Heart left ventricle (tissue), 16 donors: ENCODE measurements at regions not wholly inside any gene's neighbourhood (a gene's known extent, or its start where the extent isn't known, plus 50 kb on each side); places are given as distances from the start of the nearest gene placed in this dataset.

Experiments used
- ATAC-seq, 4 donors: fragments of 200-7000 bp; cut with Tn5 transposase; one replicate each; pipeline ENCODE4 v1.9.1; 2020 to 2022; ENCODE audit warnings: moderate library complexity in 4 of 4, mild to moderate bottlenecking in 3 of 4, moderate number of reproducible peaks in 1 of 4
- DNase-seq, 5 donors: peaks; one replicate each; pipeline ENCODE4 v3.0.0-alpha.2; 2020
- H3K27ac ChIP-seq, 12 donors: fragments of 200-600 bp; sonication (generic) in 4 of 12; one replicate each; pipeline versions ENCODE4 v1.5.0 to v1.8.0; 2016 to 2022; ENCODE audit warnings: mild to moderate bottlenecking in 2 of 12
- H3K27me3 ChIP-seq, 9 donors: fragments of 200-600 bp; sonication (generic) in 2 of 9; one replicate each; pipeline versions ENCODE4 v1.5.1 to v1.8.0; 2016 to 2022; ENCODE audit warnings: mild to moderate bottlenecking in 3 of 9
- H3K36me3 ChIP-seq, 9 donors: fragments of 200-600 bp; sonication (generic) in 2 of 9; one replicate each; pipeline versions ENCODE4 v1.5.0 to v1.8.0; 2018 to 2022; ENCODE audit warnings: mild to moderate bottlenecking in 2 of 9
- H3K4me1 ChIP-seq, 12 donors: fragments of 200-600 bp; sonication (generic) in 4 of 12; one replicate each; pipeline versions ENCODE4 v1.5.0 to v1.8.0; 2016 to 2022; ENCODE audit warnings: mild to moderate bottlenecking in 3 of 12
- H3K4me3 ChIP-seq, 12 donors: fragments of 200-600 bp; sonication (generic) in 4 of 12; one replicate each; pipeline versions ENCODE4 v1.5.0 to v1.8.0; 2017 to 2022; ENCODE audit warnings: mild to moderate bottlenecking in 9 of 12, moderate library complexity in 4 of 12
- H3K9me3 ChIP-seq, 12 donors: fragments of 200-600 bp; sonication (generic) in 4 of 12; one replicate each; pipeline versions ENCODE4 v1.5.0 to v1.8.0; 2016 to 2022; ENCODE audit warnings: mild to moderate bottlenecking in 1 of 12
- CTCF ChIP-seq, 12 donors: fragments of 200-600 bp; sonication (generic) in 4 of 12; IDR thresholded peaks; one replicate each; pipeline versions ENCODE4 v1.5.0 to v1.8.0; 2018 to 2022; ENCODE audit warnings: antibody characterized with exemption in 12 of 12, mild to moderate bottlenecking in 5 of 12
- POLR2A ChIP-seq, 2 donors: fragments of 450-650 bp; IDR thresholded peaks; one replicate each; pipeline ENCODE4 v1.6.1; 2017; ENCODE audit warnings: antibody characterized with exemption in 2 of 2, mild to moderate bottlenecking in 2 of 2, moderate library complexity in 2 of 2
- WGBS, 4 donors: extraction: QIAGEN DNeasy Blood & Tissue Kit in 2 of 4; methylation state at CpG; one replicate each; pipeline versions ENCODE4 v1.1.5 to v1.1.7; 2013 to 2018; 5-methylcytosine and 5-hydroxymethylcytosine counted together
- intact Hi-C, 10 donors: fragments of 100-400 bp; cut with DNase I; formaldehyde crosslinking; loops; one replicate each; pipeline versions ENCODE4 v1.11.1 to v1.14.2; 2022
- donor health status: ischemic (EF 13 %, LVEDD 7.1; RV severe dilation, severe dysfunction).
- donor health status: healthy with polysubstance abuse.
- donor health status: DM: no; HTN: yes; CAD: no.
- donor health status: DM: no; HTN: no; CAD: no.
- donor health status: ischemic (EF 25% LVEDD 6.9; RV normal size, moderate dysfunction).
- donor health status: ischemic (EF 25% LVEDD 5.7; RV mildly dilated, moderate dysfunction).
- donor health status: healthy.
- donor health status: DM: yes; HTN: yes; CAD: no.
- donor health status: ischemic (EF 35%, LVEDD 5.7; RV mildly dilated, moderate dysfunction).
- donor health status: nonischemic (EF 11% LVEDD 7.7; RV severe dilation, severe dysfunction).
- donor health status: DM: yes; HTN: yes; CAD: no.
- donor health status: PGD.
- donor health status: ischemic (EF 29% LVEDD 5.4; RV normal size, mild dysfunction).
- donor health status: nonischemic (EF 23%, LVEDD 6.1; RV moderate dilation, normal function).

- intact Hi-C loops, result no loop called here
- DNase-seq, result no peak
- no peak overlapping the region for H3K27ac ChIP-seq
- peaks cover 0 to 10% (median 0%) of the 10 kb centered on the region in 12 donors for H3K9me3 ChIP-seq
- no peak overlapping the region for H3K4me3 ChIP-seq
- WGBS, 4 donors, result 94 to 100% (median 96%) methylated on average over 2 of the region's 2 CpGs
- no peaks in the 10 kb centered on the region for H3K36me3 ChIP-seq
- ATAC-seq, result no peak
- H3K27me3 ChIP-seq, result no peaks in the 10 kb centered on the region
- peaks cover 0 to 10% (median 0%) of the 10 kb centered on the region in 12 donors for H3K4me1 ChIP-seq
- no peak for TF ChIP-seq CTCF (IDR thresholded peaks at IDR 0.05)
- no peak for TF ChIP-seq POLR2A (IDR thresholded peaks at IDR 0.05)
Observed at GRCh38 chr5:9784231-9784630, 154.1 kb upstream of the TAS2R1 start.

GRCh38 chr5:9782826-9783560, 152.8 kb upstream of the TAS2R1 start:
- intact Hi-C loops, result no loop called here
- H3K9me3 ChIP-seq, result peaks cover 0 to 12% (median 2%) of the 10 kb centered on the region in 12 donors
- no peak overlapping the region for H3K27ac ChIP-seq
- no peak for DNase-seq
- no peak for TF ChIP-seq POLR2A (IDR thresholded peaks at IDR 0.05)
- TF ChIP-seq CTCF (IDR thresholded peaks at IDR 0.05), result no peak
- ATAC-seq, result no peak
- no peak overlapping the region for H3K4me3 ChIP-seq
- H3K36me3 ChIP-seq, result no peaks in the 10 kb centered on the region
- H3K27me3 ChIP-seq, result no peaks in the 10 kb centered on the region
- WGBS, 4 donors, result 56 to 62% (median 57%) methylated on average over 7 of the region's 7 CpGs
- peaks cover 0 to 6% (median 0%) of the 10 kb centered on the region in 12 donors for H3K4me1 ChIP-seq

GRCh38 chr5:9781890-9782289, 151.7 kb upstream of the TAS2R1 start:
- intact Hi-C loops, result no loop called here
- Histone ChIP-seq H3K27me3 (no peaks in the 10 kb centered on the region), H3K36me3 (no peaks in the 10 kb centered on the region), H3K27ac (no peak overlapping the region), H3K4me1 (no peaks in the 10 kb centered on the region), H3K4me3 (no peak overlapping the region), H3K9me3 (peaks cover 0 to 12% (median 2%) of the 10 kb centered on the region in 12 donors)
- DNase-seq (no peak), ATAC-seq (no peak)
- 81 to 92% (median 88%) methylated on average over 1 of the region's 1 CpG for WGBS, 4 donors
- TF ChIP-seq CTCF (IDR thresholded peaks at IDR 0.05) (no peak), POLR2A (IDR thresholded peaks at IDR 0.05) (no peak)

- Histone ChIP-seq H3K9me3 (peaks cover 0 to 12% (median 2%) of the 10 kb centered on the region in 12 donors), H3K27ac (no peak overlapping the region), H3K27me3 (no peaks in the 10 kb centered on the region), H3K4me1 (no peaks in the 10 kb centered on the region), H3K36me3 (no peaks in the 10 kb centered on the region), H3K4me3 (no peak overlapping the region)
- intact Hi-C loops, result no loop called here
- ATAC-seq, result no peak
- TF ChIP-seq CTCF (IDR thresholded peaks at IDR 0.05) (no peak), POLR2A (IDR thresholded peaks at IDR 0.05) (no peak)
- no peak for DNase-seq
- WGBS, 4 donors, result 77 to 83% (median 81%) methylated on average over 2 of the region's 2 CpGs
Observed at GRCh38 chr5:9781275-9781674, 151.1 kb upstream of the TAS2R1 start.
